ENCODE measurements at regions not wholly inside any gene's neighbourhood (a gene's known extent, or its start where the extent isn't known, plus 50 kb on each side); places are given as distances from the start of the nearest gene placed in this dataset.

- DNase-seq (ENCODE audit: low read depth): no peak
Measured at GRCh38 chr14:98835051-98835824, 436.8 kb downstream of the BCL11B start.

- no peak for DNase-seq (ENCODE audit: low read depth)
Measured at GRCh38 chr14:98835825-98836100, 436.2 kb downstream of the BCL11B start.

GRCh38 chr14:98840091-98840490 lies 431.9 kb downstream of the BCL11B start:
- no peak for DNase-seq (ENCODE audit: low read depth)

- DNase-seq (ENCODE audit: low read depth): no peak
Measured at GRCh38 chr14:98840511-98840910, 431.5 kb downstream of the BCL11B start.

DNA sequence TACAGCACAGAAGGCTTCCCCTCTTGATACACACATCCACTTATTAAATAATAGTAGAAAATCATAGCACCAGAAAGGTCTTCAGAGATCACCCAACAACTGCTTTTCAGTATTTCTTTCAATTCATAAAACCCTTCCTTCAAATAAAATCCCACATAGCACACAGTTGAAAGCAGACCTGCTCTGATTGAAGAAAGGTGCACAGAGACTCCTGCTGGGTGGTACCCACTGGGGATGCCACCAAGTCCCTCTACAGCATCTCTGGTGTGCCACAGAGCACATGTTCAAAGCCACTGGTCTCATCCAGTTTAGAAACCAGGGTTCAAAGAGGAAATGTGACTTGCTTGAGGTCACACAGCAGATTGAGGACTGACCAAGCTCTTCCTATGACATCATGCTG lies 427.5 kb downstream of the BCL11B start:
- DNase-seq (ENCODE audit: low read depth): no peak

GRCh38 chr14:98847521-98848468 lies 424.2 kb downstream of the BCL11B start:
- DNase-seq (ENCODE audit: low read depth): no peak

DNA sequence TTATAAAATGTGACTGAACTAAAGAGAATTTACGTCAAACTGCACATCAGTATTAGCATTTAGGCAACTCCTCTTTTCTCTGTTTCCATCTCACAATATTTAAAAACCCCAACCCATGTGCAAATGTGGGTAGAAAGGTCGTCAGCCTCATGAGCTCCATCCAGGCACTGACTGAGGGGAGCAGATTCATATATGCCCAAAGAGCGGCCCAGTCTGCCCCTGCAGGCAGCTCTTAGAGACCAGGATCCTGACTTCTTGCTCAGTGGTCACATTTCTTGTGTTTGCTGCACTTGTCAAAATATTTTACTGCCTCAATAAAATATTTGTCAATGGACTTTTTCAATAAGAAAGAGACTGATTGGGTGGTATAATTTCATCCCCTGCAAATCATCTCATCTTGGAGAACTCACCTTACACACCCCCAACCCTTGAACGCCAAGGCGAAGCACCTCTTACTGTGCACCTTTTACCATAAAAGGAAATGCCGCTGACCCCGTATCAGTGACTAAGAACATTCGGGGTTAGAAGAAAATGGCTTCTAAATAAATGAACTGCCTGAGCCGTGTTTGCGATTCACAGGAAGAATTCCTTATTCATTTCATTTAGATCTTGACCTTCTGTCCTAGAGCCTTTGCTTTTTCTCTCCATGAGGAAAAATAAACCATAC lies 418.8 kb downstream of the BCL11B start:
- DNase-seq (ENCODE audit: low read depth): no peak

DNA sequence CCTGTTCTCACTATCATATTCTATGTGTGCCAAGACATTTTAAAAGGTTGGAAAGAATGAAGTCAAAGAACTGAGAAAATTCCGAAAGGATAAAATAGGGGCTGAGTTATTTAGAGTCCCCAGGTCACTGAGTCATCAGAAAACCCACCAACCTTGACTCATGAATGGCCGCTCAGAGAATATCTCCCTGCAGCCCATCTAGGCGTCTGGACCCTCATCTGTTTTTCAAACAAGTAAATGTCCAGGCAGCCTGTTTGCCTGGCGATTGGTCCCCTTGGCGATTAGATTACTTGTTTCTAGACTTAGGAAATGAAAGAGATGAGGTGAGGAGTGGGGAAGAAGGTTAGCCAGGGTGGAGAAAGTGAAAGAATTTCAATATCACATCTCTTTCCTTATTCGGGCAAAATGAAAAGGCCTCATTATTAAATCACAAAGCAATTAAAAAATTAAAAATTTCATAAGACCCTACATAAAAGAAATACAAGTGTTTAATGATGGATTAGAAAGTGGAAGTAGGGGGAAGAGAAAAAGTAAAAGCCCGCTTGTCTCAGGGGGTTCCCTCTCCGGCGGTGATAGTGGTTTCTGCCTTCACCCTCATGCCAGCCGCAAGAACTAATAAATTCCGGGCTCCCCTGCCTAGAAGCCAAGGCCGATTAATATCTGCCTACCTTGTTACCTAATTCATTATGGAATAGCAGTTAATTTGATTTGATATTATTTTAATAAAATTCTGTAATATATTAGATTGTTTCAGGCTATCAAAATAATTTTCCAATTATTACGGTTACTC lies 415.9 kb downstream of the BCL11B start:
- DNase-seq (ENCODE audit: low read depth): no peak

DNA sequence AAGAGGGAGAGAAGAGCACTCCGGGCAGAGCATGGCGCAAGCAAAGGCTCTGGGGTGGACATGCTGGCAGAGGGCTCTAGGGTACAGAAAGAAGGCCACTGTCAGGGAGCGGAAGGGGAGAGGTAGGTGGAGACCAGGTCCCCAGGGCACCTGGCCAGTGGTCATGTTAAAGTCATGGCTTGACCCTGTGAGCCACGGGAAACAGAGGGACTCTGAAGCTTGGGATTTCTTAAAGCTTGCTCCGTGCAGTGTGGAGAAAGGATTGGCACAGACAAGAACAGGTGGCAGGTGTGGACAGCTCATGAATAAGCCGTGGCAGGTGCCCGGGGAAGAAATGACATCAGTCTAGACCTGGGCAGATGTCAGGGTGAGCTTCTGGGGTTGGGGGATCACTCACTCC lies 413.8 kb downstream of the BCL11B start:
- no peak for DNase-seq (ENCODE audit: low read depth)

DNA sequence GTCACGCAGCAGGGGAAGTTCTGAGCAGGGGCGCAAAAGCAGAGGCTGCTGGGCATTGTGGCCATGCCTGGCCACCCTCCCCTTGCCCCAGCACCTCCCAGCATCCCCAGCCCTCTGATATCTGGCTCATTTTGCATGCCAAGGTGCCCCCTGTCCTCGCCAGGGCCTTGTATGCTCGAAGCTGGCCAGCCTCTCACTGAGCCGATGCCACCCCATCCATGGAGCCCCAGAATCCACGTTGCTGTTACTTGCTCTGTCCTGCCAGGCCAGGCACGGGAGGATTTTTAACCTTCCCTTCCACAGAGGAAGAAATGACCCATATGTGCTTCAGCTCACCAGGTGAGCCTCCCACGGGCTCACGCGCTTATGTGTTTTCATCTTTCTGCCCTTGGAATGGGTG lies 413.4 kb downstream of the BCL11B start:
- DNase-seq (ENCODE audit: low read depth): no peak

GRCh38 chr14:98859301-98859700 lies 412.7 kb downstream of the BCL11B start:
- no peak for DNase-seq (ENCODE audit: low read depth)

DNA sequence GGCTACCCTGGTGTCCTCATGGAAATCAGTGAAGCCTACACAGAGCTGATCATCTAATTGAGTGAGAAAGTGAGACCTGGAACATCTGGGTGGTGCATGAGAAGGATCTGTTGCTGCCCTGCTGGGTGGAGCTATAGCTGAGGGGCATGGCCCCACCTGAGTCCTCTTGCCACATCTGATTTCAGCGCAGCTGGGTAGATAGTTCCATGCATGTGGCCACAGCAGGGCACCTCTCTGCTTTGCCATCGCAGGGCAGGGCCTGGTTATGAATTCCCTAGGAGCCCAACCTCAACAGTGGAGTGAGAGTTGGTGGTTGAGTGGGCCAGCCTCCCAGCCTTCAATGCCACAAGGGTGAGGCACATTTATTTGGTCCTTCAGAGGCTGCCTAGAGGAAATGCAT lies 407.8 kb downstream of the BCL11B start:
- no peak for DNase-seq (ENCODE audit: low read depth)

DNA sequence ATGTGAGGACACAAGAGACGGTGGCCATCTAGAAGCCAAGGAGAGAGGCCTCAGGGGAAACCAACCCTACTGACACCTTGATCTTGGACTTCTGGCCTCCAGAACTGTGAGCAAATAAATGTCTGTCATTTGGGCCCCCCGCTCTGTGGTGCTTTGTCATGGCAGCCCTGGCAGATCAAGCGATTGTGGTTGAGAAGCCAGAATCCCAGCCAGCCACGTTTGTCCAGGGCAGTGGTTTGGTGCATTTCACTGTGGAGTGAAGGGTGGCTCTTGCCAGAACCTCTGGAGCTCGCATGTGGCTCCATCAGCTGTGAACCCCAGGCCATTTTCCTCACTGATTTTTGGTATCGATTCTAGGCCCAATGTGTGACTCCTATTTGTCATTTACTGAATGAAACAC lies 404.9 kb downstream of the BCL11B start:
- DNase-seq (ENCODE audit: low read depth): no peak

GRCh38 chr14:98867726-98868125 lies 404.3 kb downstream of the BCL11B start:
- DNase-seq (ENCODE audit: low read depth): no peak

DNA sequence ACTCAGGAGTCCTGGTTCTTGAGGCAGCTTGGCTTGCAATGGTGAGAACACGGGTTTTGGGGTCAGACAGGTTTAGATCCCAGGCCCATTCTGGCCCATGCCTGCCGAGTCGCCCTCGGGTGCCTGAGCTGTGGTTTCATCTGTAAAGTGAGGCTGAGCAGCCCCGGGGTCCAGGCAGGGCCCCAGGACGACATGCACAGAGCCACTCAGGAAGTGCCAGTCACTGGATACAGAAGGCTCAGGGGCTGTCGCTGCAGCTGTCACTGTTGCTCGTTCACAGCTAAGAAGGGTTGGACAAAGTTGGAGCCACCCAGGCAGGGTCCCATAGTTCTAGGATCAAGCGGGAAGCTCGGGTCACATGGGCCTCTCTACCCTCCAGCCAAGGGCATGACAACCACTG lies 403.1 kb downstream of the BCL11B start:
- no peak for DNase-seq (ENCODE audit: low read depth)

DNA sequence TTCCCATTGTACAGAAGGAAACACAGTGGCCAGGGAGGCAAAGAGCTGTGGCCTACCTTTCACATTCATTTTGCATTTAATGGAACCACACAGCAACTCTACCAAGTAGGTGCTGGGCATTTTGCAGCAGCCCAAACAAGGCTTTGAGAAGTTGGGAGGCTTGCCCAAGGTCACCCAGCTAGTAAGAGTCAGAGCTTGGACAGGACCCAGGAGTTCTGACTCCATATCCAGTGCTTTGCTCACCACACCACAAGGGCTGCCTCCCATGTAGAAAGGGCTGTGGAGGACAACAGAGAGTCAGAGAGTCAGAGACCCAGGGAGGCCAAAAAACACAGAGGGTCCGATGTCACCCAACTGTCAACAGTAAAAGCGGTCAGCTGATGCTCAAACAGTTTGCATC lies 400.2 kb downstream of the BCL11B start:
- peak; percentile 6 for DNase-seq (ENCODE audit: low read depth)

DNA sequence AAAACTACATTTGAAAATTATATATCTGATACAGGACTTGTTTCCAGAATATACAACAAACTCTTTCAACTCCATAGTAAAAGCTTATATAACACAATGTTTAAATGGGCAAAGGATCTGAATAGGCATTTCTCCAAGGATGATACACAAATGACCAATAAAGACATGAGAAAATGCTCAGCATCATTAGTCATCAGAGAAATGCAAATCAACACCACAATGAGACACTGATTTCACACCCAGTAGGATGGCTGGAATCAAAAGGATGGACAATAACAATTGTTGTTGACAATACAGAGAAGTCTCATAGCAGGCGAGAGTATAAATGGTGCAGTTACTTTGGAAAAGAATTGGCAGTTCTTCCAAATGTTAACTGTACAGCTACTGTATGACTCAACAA lies 394.9 kb downstream of the BCL11B start:
- DNase-seq (ENCODE audit: low read depth): no peak

DNA sequence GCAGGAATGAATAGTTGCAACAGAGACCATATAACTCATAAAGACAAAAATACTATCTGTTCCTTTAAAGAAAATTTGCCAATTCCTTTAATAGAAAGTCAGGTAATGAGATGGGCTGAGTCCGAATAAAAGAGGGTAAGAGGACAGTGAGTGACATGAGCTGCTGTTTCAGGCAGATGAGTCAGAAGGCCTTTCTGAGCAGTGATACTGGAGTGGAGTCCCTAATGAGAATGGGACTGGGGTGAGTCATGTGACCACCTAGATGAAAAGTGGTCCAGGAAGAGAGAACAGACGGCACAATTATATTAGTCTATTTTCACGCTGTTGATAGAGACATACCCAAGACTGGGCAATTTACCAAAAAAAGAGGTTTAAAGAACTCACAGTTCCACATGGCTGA lies 393.7 kb downstream of the BCL11B start:
- DNase-seq (ENCODE audit: low read depth): no peak

DNA sequence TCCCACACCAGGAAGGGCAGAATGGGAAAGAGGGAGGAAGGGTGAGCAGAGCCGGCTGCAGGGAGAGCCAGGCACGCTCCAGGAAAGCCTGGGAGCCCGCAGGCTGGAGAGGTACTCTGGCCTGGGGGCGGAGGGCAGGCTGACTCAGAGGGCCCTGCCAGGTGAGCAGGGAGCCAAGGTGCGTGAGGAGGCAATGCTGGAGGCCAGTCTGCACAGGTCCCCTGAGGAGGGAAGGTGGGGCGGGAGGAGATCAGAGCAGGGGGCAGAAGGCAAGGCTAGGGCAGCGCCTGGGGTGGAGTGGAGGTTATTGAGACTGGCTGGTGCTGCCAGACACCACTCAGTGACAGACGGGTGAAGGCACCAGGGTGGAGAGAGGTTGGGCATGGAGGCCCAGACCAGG lies 385.0 kb downstream of the BCL11B start:
- no peak for DNase-seq (ENCODE audit: low read depth)

GRCh38 chr14:98888281-98888680 lies 383.7 kb downstream of the BCL11B start:
- DNase-seq (ENCODE audit: low read depth): no peak

GRCh38 chr14:98888927-98889835 lies 382.8 kb downstream of the BCL11B start:
- no peak for DNase-seq (ENCODE audit: low read depth)

Measured in fibroblast of the conjunctiva (primary cell).